ENCODE measurements at regions not wholly inside any gene's neighbourhood (a gene's known extent, or its start where the extent isn't known, plus 50 kb on each side); places are given as distances from the start of the nearest gene placed in this dataset.

DNA sequence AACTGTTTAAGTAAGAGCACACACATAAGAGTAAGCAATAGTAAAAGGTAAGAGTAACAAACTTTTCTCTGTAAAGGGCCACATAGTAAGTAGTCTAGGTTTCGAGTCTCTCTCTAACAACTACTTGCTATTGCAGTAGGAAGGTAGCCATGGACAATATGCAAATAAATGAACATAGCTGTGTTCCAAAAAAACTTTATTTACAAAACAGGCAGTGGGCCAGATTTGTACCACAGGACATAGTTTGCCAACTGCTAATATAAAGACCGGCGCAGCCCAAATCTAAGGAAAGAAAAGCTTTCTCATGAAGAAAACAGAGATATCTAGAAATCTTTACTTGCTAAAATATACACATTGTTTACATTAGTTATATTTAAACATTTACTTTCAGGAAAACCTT, 239.0 kb upstream of the EGLN3 start:
- no peak overlapping the region for H3K27ac ChIP-seq (ENCODE audit: low read depth in 1 of 2, low read length in 1 of 2)
- over 99% methylated on average over 3 of the region's 3 CpGs for WGBS

GRCh38 chr14:34187519-34188044, 236.7 kb upstream of the EGLN3 start:
- H3K9me3 ChIP-seq (ENCODE audit: control insufficient read depth in 2 of 2, insufficient read depth in 1 of 2, low read length in 1 of 2): no peaks in the 10 kb centered on the region
- no peak overlapping the region for H3K27ac ChIP-seq (ENCODE audit: low read depth in 1 of 2, low read length in 1 of 2)
- H3K4me3 ChIP-seq (ENCODE audit: low read length in 2 of 2): no peak overlapping the region
- no peaks in the 10 kb centered on the region for H3K4me1 ChIP-seq (ENCODE audit: control insufficient read depth in 2 of 2, insufficient read depth in 2 of 2, low read length in 2 of 2)
- DNase-seq (ENCODE audit: low read depth in 6 of 9, low spot score in 9 of 9): no peak
- WGBS: 97% methylated on average over 3 of the region's 3 CpGs
- H3K36me3 ChIP-seq (ENCODE audit: control insufficient read depth in 2 of 2, insufficient read depth in 2 of 2, low read length in 1 of 2): no peaks in the 10 kb centered on the region
- H3K27me3 ChIP-seq (ENCODE audit: control insufficient read depth in 2 of 2, insufficient read depth in 1 of 2, low read length in 1 of 2): no peaks in the 10 kb centered on the region

More for the DNA sequence above, 239.0 kb upstream of the EGLN3 start:
- no peak for DNase-seq (ENCODE audit: low read depth in 6 of 9, low spot score in 9 of 9)
- H3K36me3 ChIP-seq (ENCODE audit: control insufficient read depth in 2 of 2, insufficient read depth in 2 of 2, low read length in 1 of 2): no peaks in the 10 kb centered on the region
- no peaks in the 10 kb centered on the region for H3K9me3 ChIP-seq (ENCODE audit: control insufficient read depth in 2 of 2, insufficient read depth in 1 of 2, low read length in 1 of 2)
- H3K4me3 ChIP-seq (ENCODE audit: low read length in 2 of 2): no peak overlapping the region
- no peaks in the 10 kb centered on the region for H3K4me1 ChIP-seq (ENCODE audit: control insufficient read depth in 2 of 2, insufficient read depth in 2 of 2, low read length in 2 of 2)
- no peaks in the 10 kb centered on the region for H3K27me3 ChIP-seq (ENCODE audit: control insufficient read depth in 2 of 2, insufficient read depth in 1 of 2, low read length in 1 of 2)

DNA sequence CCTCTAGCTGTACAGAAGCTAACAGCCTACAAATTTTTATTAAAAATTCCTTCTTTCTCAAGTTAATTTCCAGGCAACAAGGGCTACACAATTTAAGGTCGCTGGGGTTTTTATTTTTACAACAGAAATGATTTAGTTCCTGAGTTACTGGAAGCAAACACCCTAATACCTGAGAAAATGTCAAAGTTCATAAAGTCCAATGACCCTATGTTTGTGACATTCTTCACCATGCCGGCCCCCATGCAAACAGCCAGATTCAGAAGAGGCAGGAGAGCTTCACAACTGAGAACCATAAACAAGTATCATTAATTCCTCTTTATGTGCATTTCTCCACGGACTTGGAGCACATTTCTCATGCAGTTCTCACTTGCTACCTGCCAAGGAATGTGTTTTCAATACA, 236.2 kb upstream of the EGLN3 start:
- Histone ChIP-seq H3K9me3 (ENCODE audit: control insufficient read depth in 2 of 2, insufficient read depth in 1 of 2, low read length in 1 of 2) (no peaks in the 10 kb centered on the region), H3K4me3 (ENCODE audit: low read length in 2 of 2) (no peak overlapping the region), H3K27ac (ENCODE audit: low read depth in 1 of 2, low read length in 1 of 2) (no peak overlapping the region), H3K36me3 (ENCODE audit: control insufficient read depth in 2 of 2, insufficient read depth in 2 of 2, low read length in 1 of 2) (no peaks in the 10 kb centered on the region), H3K4me1 (ENCODE audit: control insufficient read depth in 2 of 2, insufficient read depth in 2 of 2, low read length in 2 of 2) (no peaks in the 10 kb centered on the region), H3K27me3 (ENCODE audit: control insufficient read depth in 2 of 2, insufficient read depth in 1 of 2, low read length in 1 of 2) (no peaks in the 10 kb centered on the region)
- no peak for DNase-seq (ENCODE audit: low read depth in 6 of 9, low spot score in 9 of 9)
- WGBS: 93% methylated on average over 3 of the region's 3 CpGs

DNA sequence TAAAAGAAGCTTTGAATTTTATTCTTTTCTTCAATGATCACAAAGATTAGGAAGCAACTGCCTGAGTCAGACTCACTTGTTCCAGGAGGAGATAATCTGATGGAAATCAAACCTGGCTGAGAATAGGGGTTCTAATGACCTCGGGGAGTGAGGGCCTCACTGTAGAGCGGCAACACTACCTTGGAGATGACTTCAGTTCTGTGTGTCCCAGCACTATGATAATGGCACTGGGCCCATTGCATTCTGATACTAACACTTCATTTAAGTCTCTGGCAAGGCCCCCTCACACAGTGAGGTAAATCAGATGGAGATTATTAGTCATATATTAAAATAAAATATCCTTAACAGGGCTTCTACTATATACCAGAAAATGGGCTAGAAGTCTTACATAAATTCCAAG, 233.3 kb upstream of the EGLN3 start:
- Histone ChIP-seq H3K9me3 (ENCODE audit: control insufficient read depth in 2 of 2, insufficient read depth in 1 of 2, low read length in 1 of 2) (no peaks in the 10 kb centered on the region), H3K4me1 (ENCODE audit: control insufficient read depth in 2 of 2, insufficient read depth in 2 of 2, low read length in 2 of 2) (no peaks in the 10 kb centered on the region), H3K27ac (ENCODE audit: low read depth in 1 of 2, low read length in 1 of 2) (no peak overlapping the region), H3K4me3 (ENCODE audit: low read length in 2 of 2) (no peak overlapping the region), H3K36me3 (ENCODE audit: control insufficient read depth in 2 of 2, insufficient read depth in 2 of 2, low read length in 1 of 2) (no peaks in the 10 kb centered on the region), H3K27me3 (ENCODE audit: control insufficient read depth in 2 of 2, insufficient read depth in 1 of 2, low read length in 1 of 2) (no peaks in the 10 kb centered on the region)
- no peak for DNase-seq (ENCODE audit: low read depth in 6 of 9, low spot score in 9 of 9)
- 98% methylated on average over 2 of the region's 2 CpGs for WGBS

GRCh38 chr14:34183478-34183877, 232.6 kb upstream of the EGLN3 start:
- DNase-seq (ENCODE audit: low read depth in 6 of 9, low spot score in 9 of 9): no peak
- H3K27ac ChIP-seq (ENCODE audit: low read depth in 1 of 2, low read length in 1 of 2): no peak overlapping the region
- H3K36me3 ChIP-seq (ENCODE audit: control insufficient read depth in 2 of 2, insufficient read depth in 2 of 2, low read length in 1 of 2): no peaks in the 10 kb centered on the region
- H3K9me3 ChIP-seq (ENCODE audit: control insufficient read depth in 2 of 2, insufficient read depth in 1 of 2, low read length in 1 of 2): no peaks in the 10 kb centered on the region
- H3K4me1 ChIP-seq (ENCODE audit: control insufficient read depth in 2 of 2, insufficient read depth in 2 of 2, low read length in 2 of 2): no peaks in the 10 kb centered on the region
- H3K4me3 ChIP-seq (ENCODE audit: low read length in 2 of 2): no peak overlapping the region
- WGBS: 95% methylated on average over 7 of the region's 7 CpGs
- H3K27me3 ChIP-seq (ENCODE audit: control insufficient read depth in 2 of 2, insufficient read depth in 1 of 2, low read length in 1 of 2): no peaks in the 10 kb centered on the region

DNA sequence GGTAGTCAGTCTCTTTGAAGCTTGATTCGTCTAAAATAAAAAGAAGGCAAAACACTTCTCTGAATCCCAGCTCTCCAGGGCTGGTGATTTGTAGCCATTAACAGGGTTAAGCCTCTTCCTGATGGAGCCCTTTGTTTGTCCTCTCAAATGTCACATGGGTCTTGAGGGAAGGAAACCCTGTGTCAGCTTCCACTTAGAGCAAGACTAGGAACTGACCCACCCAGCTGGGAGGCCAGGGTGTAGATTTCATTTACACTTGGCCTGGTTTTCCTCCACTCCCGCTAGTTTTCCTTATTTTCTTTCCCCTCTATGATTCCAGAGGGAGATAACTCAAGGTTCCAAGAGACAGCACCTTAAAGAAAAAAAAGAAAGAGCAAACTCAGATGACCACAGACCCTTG, 230.5 kb upstream of the EGLN3 start:
- Histone ChIP-seq H3K9me3 (ENCODE audit: control insufficient read depth in 2 of 2, insufficient read depth in 1 of 2, low read length in 1 of 2) (no peaks in the 10 kb centered on the region), H3K27me3 (ENCODE audit: control insufficient read depth in 2 of 2, insufficient read depth in 1 of 2, low read length in 1 of 2) (no peaks in the 10 kb centered on the region), H3K27ac (ENCODE audit: low read depth in 1 of 2, low read length in 1 of 2) (no peak overlapping the region), H3K4me3 (ENCODE audit: low read length in 2 of 2) (no peak overlapping the region), H3K4me1 (ENCODE audit: control insufficient read depth in 2 of 2, insufficient read depth in 2 of 2, low read length in 2 of 2) (no peaks in the 10 kb centered on the region), H3K36me3 (ENCODE audit: control insufficient read depth in 2 of 2, insufficient read depth in 2 of 2, low read length in 1 of 2) (no peaks in the 10 kb centered on the region)
- 82% methylated on average over 2 of the region's 2 CpGs for WGBS
- DNase-seq (ENCODE audit: low read depth in 6 of 9, low spot score in 9 of 9): no peak

- Histone ChIP-seq H3K36me3 (ENCODE audit: control insufficient read depth in 2 of 2, insufficient read depth in 2 of 2, low read length in 1 of 2) (no peaks in the 10 kb centered on the region), H3K9me3 (ENCODE audit: control insufficient read depth in 2 of 2, insufficient read depth in 1 of 2, low read length in 1 of 2) (no peaks in the 10 kb centered on the region), H3K27ac (ENCODE audit: low read depth in 1 of 2, low read length in 1 of 2) (no peak overlapping the region), H3K4me1 (ENCODE audit: control insufficient read depth in 2 of 2, insufficient read depth in 2 of 2, low read length in 2 of 2) (no peaks in the 10 kb centered on the region), H3K4me3 (ENCODE audit: low read length in 2 of 2) (no peak overlapping the region), H3K27me3 (ENCODE audit: control insufficient read depth in 2 of 2, insufficient read depth in 1 of 2, low read length in 1 of 2) (no peaks in the 10 kb centered on the region)
- 78% methylated on average over 2 of the region's 2 CpGs for WGBS
- DNase-seq (ENCODE audit: low read depth in 6 of 9, low spot score in 9 of 9): no peak
Observed at GRCh38 chr14:34180869-34181268, 230.0 kb upstream of the EGLN3 start.

DNA sequence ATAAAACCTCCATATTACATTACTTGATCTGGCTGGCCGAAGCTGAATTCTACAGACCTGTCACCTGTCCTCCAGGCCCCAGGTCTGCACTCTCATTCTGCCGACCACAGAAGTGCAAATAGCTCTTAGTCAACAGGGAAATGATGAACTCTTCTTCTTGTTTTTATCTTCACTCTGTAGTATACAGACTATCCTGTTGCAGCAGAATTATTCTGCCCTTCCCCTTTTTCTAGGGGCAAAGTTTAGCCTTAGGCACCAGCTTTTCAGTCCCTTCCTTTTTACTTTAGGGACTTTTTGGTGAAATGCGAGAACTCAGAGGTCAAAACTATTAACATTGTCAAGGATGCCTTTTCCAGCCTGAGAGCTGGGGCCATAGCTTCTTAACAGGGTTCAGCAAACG, 229.6 kb upstream of the EGLN3 start:
- peak in 1 of 9 donors; percentile 6 for DNase-seq (ENCODE audit: low read depth in 6 of 9, low spot score in 9 of 9)
- no peaks in the 10 kb centered on the region for H3K9me3 ChIP-seq (ENCODE audit: control insufficient read depth in 2 of 2, insufficient read depth in 1 of 2, low read length in 1 of 2)
- H3K36me3 ChIP-seq (ENCODE audit: control insufficient read depth in 2 of 2, insufficient read depth in 2 of 2, low read length in 1 of 2): no peaks in the 10 kb centered on the region
- no peak overlapping the region for H3K27ac ChIP-seq (ENCODE audit: low read depth in 1 of 2, low read length in 1 of 2)
- 60% methylated on average over 4 of the region's 4 CpGs for WGBS
- H3K4me1 ChIP-seq (ENCODE audit: control insufficient read depth in 2 of 2, insufficient read depth in 2 of 2, low read length in 2 of 2): no peaks in the 10 kb centered on the region
- H3K4me3 ChIP-seq (ENCODE audit: low read length in 2 of 2): no peak overlapping the region
- H3K27me3 ChIP-seq (ENCODE audit: control insufficient read depth in 2 of 2, insufficient read depth in 1 of 2, low read length in 1 of 2): no peaks in the 10 kb centered on the region

DNA sequence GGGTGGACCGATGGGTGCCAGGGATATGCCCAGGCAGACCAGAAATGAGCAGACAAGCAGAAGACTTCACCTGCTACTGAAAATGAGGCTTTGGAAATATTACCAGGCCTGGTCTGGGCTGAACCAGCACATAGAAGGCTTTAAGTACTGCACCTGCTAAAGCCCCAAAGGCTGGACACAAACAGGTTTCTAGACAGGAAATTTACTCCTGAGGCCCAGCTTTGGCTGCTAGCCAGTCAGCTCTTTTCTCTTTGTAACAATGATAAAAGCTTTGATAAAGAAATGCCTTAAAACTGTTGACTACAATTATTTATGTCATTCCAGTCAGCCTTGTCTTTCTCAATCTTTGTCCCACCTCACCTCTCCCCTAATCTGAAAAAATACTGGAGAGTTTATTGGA, 228.9 kb upstream of the EGLN3 start:
- Histone ChIP-seq H3K4me3 (ENCODE audit: low read length in 2 of 2) (no peak overlapping the region), H3K27me3 (ENCODE audit: control insufficient read depth in 2 of 2, insufficient read depth in 1 of 2, low read length in 1 of 2) (no peaks in the 10 kb centered on the region), H3K9me3 (ENCODE audit: control insufficient read depth in 2 of 2, insufficient read depth in 1 of 2, low read length in 1 of 2) (no peaks in the 10 kb centered on the region), H3K36me3 (ENCODE audit: control insufficient read depth in 2 of 2, insufficient read depth in 2 of 2, low read length in 1 of 2) (no peaks in the 10 kb centered on the region), H3K27ac (ENCODE audit: low read depth in 1 of 2, low read length in 1 of 2) (no peak overlapping the region), H3K4me1 (ENCODE audit: control insufficient read depth in 2 of 2, insufficient read depth in 2 of 2, low read length in 2 of 2) (peaks cover 0 to 2% of the 10 kb centered on the region in 2 donors)
- no peak for DNase-seq (ENCODE audit: low read depth in 6 of 9, low spot score in 9 of 9)
- WGBS: 97% methylated on average over 1 of the region's 1 CpG

DNA sequence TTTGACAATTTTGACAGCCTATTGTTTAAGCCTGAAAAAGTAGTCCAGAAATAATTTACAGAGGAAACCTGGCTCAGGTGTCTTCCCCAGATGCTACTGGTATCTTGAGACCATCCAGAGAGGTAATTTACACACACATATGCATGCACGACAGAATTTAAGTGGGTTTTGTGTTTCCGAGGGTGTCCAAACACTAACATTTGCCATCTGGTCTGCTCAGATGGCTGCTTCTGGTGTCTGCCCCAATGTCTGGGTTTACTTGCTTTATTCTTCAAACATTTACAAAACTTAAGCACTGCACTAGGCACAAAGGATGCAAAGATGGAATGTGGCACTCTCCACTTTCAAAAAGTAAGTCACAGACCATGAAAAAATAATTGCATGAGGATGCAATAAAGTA, 226.6 kb upstream of the EGLN3 start:
- H3K36me3 ChIP-seq (ENCODE audit: control insufficient read depth in 2 of 2, insufficient read depth in 2 of 2, low read length in 1 of 2): no peaks in the 10 kb centered on the region
- H3K27ac ChIP-seq (ENCODE audit: low read depth in 1 of 2, low read length in 1 of 2): no peak overlapping the region
- 52% methylated on average over 2 of the region's 2 CpGs for WGBS
- H3K9me3 ChIP-seq (ENCODE audit: control insufficient read depth in 2 of 2, insufficient read depth in 1 of 2, low read length in 1 of 2): no peaks in the 10 kb centered on the region
- H3K4me3 ChIP-seq (ENCODE audit: low read length in 2 of 2): no peak overlapping the region
- peaks cover 0 to 2% of the 10 kb centered on the region in 2 donors for H3K4me1 ChIP-seq (ENCODE audit: control insufficient read depth in 2 of 2, insufficient read depth in 2 of 2, low read length in 2 of 2)
- no peak for DNase-seq (ENCODE audit: low read depth in 6 of 9, low spot score in 9 of 9)
- H3K27me3 ChIP-seq (ENCODE audit: control insufficient read depth in 2 of 2, insufficient read depth in 1 of 2, low read length in 1 of 2): no peaks in the 10 kb centered on the region

Data from thymus (tissue), 11 donors.